ENCODE measurements at regions not wholly inside any gene's neighbourhood (a gene's known extent, or its start where the extent isn't known, plus 50 kb on each side); places are given as distances from the start of the nearest gene placed in this dataset.

- TF ChIP-seq CTCF (IDR thresholded peaks at IDR 0.05), result no peak
- no peak for TF ChIP-seq POLR2A (IDR thresholded peaks at IDR 0.05)
Measured at GRCh38 chr5:5777013-5777412, 354.5 kb downstream of the ICE1 start.

Data from thyroid gland (tissue), 4 donors.